Activated T-cell treated with anti-CD3 and anti-CD28 coated beads, Interleukin-2, amount 50 U/mL, for 24 hours (primary cell): ENCODE measurements at regions not wholly inside any gene's neighbourhood (a gene's known extent, or its start where the extent isn't known, plus 50 kb on each side); places are given as distances from the start of the nearest gene placed in this dataset.

Experiments used
- DNase-seq: peaks from one replicate; pipeline ENCODE4 v3.0.0-alpha.2; 2020
- H3K27ac Mint-ChIP-seq: 2 replicates; pipeline ENCODE4 v1.8.0; 2020; ENCODE audit warnings: mild to moderate bottlenecking, mixed read lengths
- H3K27me3 Mint-ChIP-seq: 2 replicates; pipeline ENCODE4 v1.8.0; 2020; ENCODE audit warnings: mixed read lengths
- H3K36me3 Mint-ChIP-seq: 2 replicates; pipeline ENCODE4 v1.8.0; 2020; ENCODE audit warnings: low read depth, mixed read lengths
- H3K4me1 Mint-ChIP-seq: 2 replicates; pipeline ENCODE4 v1.8.0; 2020; ENCODE audit warnings: low read depth, mixed read lengths
- H3K4me3 Mint-ChIP-seq: 2 replicates; pipeline ENCODE4 v1.8.0; 2020; ENCODE audit warnings: mild to moderate bottlenecking, moderate library complexity, mixed read lengths
- H3K9me3 Mint-ChIP-seq: 2 replicates; pipeline ENCODE4 v1.8.0; 2020; ENCODE audit warnings: mixed read lengths

DNA sequence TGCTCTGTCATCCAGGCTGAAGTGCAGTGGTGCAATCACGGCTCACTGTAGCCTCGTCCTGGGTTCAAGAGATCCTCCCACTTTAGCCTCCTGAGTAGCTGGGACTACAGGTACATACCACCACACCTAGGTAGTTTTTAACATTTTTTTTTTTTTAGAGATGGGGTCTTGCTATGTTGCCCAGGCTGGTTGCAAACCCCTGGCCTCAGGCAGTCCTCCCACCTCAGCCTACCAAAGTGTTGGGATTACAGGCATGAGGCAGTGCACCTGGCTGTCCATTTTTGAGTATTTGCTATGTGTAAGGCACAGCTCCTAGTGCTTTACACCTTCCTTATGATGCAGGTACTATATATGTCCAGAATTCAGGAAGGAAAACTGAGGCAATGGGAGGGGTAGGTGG, 138.8 kb upstream of the ZNF536 start:
- peaks cover 5% of the 10 kb centered on the region for H3K4me1 Mint-ChIP-seq
- no peaks in the 10 kb centered on the region for H3K36me3 Mint-ChIP-seq
- DNase-seq = no peak
- H3K27ac Mint-ChIP-seq = no peak overlapping the region
- no peak overlapping the region for H3K4me3 Mint-ChIP-seq
- peaks cover 85% of the 10 kb centered on the region for H3K27me3 Mint-ChIP-seq
- H3K9me3 Mint-ChIP-seq = no peaks in the 10 kb centered on the region

DNA sequence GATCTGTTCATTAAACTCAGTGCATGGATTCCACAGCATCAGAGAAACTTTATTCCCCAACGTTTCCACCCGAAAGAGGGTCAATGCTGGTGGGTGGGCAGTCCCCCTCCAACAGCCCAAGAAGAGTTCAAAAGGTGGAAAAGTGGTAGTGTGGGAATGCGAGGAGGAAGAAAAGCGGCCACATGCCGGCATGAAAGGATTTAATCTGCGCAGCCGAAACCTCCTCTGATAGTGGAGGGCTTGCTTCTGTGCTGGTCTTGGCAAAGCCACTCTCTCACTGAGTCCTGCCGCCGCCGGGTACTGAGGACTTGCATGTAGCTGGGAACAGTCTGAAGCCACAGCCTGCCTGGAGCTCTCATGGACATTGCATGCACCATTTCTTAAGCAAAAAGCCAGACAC, 136.2 kb upstream of the ZNF536 start:
- peaks cover 71% of the 10 kb centered on the region for H3K27me3 Mint-ChIP-seq
- no peak overlapping the region for H3K27ac Mint-ChIP-seq
- H3K36me3 Mint-ChIP-seq = no peaks in the 10 kb centered on the region
- no peak for DNase-seq
- H3K4me1 Mint-ChIP-seq = no peaks in the 10 kb centered on the region
- no peaks in the 10 kb centered on the region for H3K9me3 Mint-ChIP-seq
- H3K4me3 Mint-ChIP-seq = no peak overlapping the region

DNA sequence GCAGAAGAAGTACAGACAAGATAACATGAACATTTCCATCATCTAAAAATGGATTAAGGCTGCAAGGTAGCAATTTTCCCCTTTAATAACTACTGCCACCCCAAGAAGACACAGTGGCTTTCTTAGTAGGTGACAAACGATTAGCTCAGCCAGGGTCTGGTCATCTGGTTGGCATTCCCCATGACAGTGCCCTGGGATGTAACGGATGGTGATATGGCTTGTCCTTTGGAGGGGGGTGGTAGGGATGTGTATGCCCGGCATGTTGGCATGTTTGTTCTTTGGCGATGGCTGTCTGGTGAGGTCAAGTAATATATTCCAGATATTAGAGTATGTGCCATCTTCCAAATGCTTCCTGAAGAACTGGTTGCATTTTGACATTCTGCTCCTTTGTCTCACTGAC, 135.6 kb upstream of the ZNF536 start:
- H3K36me3 Mint-ChIP-seq = no peaks in the 10 kb centered on the region
- no peak overlapping the region for H3K27ac Mint-ChIP-seq

DNA sequence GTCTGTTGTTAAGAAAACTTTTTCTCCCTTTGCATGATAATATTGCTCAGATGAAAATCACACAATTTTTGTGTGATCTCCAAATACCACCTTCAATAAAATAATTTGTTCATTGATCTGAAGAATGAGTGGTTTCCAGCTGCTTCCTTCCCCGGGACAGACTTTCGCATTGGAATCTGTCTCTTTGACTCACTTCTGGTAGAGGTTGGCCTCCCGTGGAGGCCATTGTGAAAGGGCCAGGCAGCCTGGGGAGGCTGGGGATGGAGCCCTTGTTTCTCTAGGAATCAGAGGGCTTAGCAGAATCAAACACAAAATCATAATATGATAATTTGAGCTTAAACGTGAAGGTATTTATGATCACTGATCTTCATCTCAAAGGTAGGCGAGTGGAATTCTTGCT, 135.0 kb upstream of the ZNF536 start:
- H3K9me3 Mint-ChIP-seq = no peaks in the 10 kb centered on the region
- H3K27ac Mint-ChIP-seq = no peak overlapping the region
- no peaks in the 10 kb centered on the region for H3K4me1 Mint-ChIP-seq
- H3K36me3 Mint-ChIP-seq = no peaks in the 10 kb centered on the region
- no peak for DNase-seq
- no peak overlapping the region for H3K4me3 Mint-ChIP-seq
- peaks cover 63% of the 10 kb centered on the region for H3K27me3 Mint-ChIP-seq

More for the DNA sequence above, 135.6 kb upstream of the ZNF536 start:
- Mint-ChIP-seq H3K4me3 (no peak overlapping the region), H3K4me1 (no peaks in the 10 kb centered on the region), H3K9me3 (no peaks in the 10 kb centered on the region), H3K27me3 (peaks cover 66% of the 10 kb centered on the region)
- no peak for DNase-seq

DNA sequence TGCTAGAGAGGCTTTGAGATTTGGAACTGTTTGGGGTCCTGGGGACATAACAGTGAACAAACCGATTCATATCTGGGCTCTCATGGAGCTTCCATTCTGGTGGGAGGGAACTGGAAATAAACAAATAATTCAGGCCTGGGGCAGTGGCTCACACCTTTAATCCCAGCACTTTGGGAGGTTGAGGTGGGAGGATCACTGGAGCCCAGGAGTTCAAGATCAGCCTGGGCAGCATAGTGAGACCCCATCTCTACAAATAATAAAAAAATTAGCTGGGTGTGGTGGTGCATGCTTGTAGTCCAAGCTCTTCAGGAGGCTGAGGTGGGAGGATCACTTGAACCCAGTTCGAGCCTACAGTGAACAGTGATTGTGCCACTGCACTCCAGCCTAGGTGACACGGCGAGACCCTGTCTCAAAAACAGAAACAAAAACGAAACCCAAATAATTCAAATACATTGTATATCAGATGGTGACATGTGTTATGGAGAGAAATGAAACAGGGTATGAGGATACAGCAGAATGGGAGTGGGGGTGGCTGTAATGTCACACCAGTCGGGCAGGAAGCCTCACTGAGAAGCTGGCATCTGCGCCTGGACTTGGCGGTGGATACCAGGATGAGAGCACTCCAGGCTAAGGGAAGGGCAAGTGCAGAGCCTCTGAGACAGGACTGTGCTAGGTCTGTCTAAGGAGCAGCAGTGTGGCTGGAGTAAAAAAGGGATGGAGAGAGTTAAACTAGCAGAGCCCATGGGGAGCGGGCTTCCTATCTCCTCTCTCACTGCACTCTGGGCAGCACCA, 131.1 kb upstream of the ZNF536 start:
- peaks cover 41% of the 10 kb centered on the region for H3K27me3 Mint-ChIP-seq
- H3K9me3 Mint-ChIP-seq = no peaks in the 10 kb centered on the region
- no peaks in the 10 kb centered on the region for H3K36me3 Mint-ChIP-seq
- H3K4me3 Mint-ChIP-seq = no peak overlapping the region
- no peak overlapping the region for H3K27ac Mint-ChIP-seq
- H3K4me1 Mint-ChIP-seq = no peaks in the 10 kb centered on the region
- no peak for DNase-seq

DNA sequence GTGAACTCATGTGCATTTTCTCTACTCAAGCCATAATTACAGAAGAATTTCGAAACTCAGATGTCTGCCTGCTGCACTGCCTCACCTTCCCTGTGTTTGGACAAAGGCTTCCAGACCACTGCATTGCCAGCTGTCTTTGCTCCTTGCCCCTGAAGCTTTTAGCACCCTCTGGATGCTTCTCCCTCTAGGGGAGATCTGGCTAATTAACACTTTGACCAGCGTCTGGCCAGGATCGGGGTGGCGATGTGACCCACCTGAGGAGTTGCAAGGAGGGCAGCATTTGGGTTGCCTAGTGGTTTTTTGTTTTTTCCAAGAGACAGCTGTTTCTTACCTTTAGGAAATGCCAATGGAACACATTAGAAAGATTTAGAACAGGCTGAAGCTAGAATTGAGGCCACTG, 127.7 kb upstream of the ZNF536 start:
- Mint-ChIP-seq H3K27ac (no peak overlapping the region), H3K4me3 (no peak overlapping the region), H3K36me3 (no peaks in the 10 kb centered on the region), H3K4me1 (no peaks in the 10 kb centered on the region), H3K9me3 (no peaks in the 10 kb centered on the region), H3K27me3 (peaks cover 19% of the 10 kb centered on the region)
- no peak for DNase-seq

DNA sequence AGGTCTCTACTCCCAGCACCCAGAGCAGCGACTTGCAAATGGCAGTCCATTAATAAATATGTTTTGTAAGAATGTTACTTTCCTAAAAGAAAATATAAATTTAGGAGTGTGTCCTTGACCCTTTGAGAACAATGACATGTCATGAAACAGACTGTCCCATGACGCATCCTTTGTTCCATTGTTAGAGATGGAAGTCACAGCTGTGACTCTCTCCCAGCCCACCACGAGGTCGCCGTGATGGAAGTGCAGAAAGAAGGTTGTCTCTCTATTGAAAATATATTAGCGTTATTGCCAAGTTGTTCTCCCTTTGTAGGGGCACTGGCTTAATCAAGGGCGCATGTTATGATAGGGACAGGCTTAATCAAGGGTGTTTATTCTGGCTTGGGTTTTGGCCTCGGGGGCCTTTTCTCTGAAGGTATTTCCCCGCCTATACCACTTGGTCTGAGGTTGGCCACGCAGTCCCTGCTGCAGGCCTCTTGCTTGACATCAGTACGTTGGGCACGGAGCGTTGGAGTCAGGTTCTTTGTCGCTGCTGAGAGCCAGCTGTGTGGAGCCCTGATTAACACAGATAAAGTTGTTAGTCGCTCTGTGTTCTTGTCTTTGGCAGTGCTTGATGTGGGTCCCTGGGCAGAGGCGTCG, 126.7 kb upstream of the ZNF536 start:
- Mint-ChIP-seq H3K36me3 (no peaks in the 10 kb centered on the region), H3K27ac (no peak overlapping the region), H3K9me3 (no peaks in the 10 kb centered on the region), H3K4me3 (no peak overlapping the region), H3K27me3 (peaks cover 22% of the 10 kb centered on the region), H3K4me1 (no peaks in the 10 kb centered on the region)
- no peak for DNase-seq

DNA sequence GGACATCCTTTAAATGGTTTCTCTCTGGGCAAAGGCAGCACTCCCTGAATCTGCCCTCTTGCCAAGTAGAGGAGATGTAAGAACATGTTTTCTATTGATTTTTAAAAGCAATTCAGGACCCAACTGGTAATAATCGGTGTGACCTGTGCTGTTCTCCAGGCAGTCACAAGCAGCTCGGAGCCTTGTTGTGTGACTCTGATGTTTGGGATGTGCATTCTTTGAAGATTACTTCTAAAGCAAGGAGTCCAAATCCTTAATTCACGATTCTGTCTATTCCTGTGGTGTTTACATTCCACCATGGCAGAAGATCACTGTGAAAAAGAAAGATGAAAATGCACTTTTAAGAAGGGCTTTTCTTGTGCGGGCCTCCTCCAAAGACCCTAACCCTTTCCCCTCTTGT, 122.3 kb upstream of the ZNF536 start:
- Mint-ChIP-seq H3K27me3 (peaks cover 49% of the 10 kb centered on the region), H3K4me1 (no peaks in the 10 kb centered on the region), H3K4me3 (no peak overlapping the region), H3K9me3 (no peaks in the 10 kb centered on the region), H3K36me3 (no peaks in the 10 kb centered on the region), H3K27ac (no peak overlapping the region)
- no peak for DNase-seq

DNA sequence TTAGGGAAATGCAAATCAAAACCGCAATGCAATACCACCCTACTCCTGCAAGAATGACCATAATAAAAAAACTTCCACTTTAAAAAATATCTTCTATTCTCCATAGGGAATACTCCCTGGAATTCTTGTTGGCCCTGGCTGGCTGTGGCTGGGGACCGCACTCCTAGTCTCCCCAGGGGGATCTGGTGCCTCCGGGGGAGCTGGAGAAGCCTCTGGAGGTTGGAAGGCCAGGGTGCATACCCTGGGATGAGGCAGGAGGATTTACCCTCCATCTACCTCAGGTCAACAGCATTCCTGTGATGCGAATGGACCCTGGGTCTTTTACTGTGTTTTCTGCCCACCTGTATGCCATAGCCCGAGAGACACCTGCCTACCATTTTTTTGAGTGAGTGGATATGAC, 120.0 kb upstream of the ZNF536 start:
- Mint-ChIP-seq H3K27ac (no peak overlapping the region), H3K4me3 (no peak overlapping the region), H3K36me3 (no peaks in the 10 kb centered on the region), H3K4me1 (no peaks in the 10 kb centered on the region), H3K27me3 (peaks cover 66% of the 10 kb centered on the region), H3K9me3 (no peaks in the 10 kb centered on the region)
- no peak for DNase-seq

DNA sequence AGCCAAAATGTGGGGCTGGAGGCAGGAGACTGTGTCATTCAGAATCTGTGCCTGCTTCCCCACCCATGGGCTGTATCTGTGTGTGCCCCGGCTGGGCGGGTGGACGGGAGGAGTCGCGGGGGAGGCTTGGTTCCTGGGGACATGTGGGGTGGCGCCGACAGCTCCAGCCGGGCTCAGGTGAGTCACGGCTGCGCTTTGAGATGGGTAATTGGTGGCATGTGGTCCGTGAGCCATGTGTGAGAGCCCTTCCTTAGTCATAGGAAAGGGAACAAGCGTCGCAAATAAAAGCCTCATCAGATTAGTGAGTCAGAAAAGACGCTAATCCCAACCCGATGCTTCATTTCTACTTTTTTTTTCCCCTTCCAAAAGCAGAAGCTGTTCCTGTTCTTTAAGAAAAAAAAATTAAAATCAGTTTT, 118.6 kb upstream of the ZNF536 start:
- H3K4me3 Mint-ChIP-seq = no peak overlapping the region
- peaks cover 77% of the 10 kb centered on the region for H3K27me3 Mint-ChIP-seq
- no peak for DNase-seq
- H3K36me3 Mint-ChIP-seq = no peaks in the 10 kb centered on the region
- H3K4me1 Mint-ChIP-seq = no peaks in the 10 kb centered on the region
- no peak overlapping the region for H3K27ac Mint-ChIP-seq
- no peaks in the 10 kb centered on the region for H3K9me3 Mint-ChIP-seq

DNA sequence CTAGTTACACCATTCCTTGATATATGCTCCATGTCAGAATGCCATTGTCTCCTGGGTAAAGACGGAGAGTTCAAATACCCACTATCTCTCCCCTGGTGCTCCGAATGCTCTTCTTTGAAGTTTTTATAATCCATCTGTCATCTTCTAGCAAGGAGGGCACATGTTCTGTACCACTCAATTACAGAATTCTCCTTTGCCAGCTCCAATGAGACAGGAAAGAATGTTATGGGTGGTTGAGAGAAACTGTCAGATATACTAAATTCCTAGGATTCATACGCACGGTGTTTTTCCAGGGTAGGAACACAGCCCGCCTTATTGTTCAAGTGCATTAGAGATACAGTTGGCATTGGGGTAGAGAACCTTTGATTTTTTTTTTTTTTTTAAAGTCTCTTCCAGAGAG, 118.0 kb upstream of the ZNF536 start:
- peaks cover 78% of the 10 kb centered on the region for H3K27me3 Mint-ChIP-seq
- H3K36me3 Mint-ChIP-seq = no peaks in the 10 kb centered on the region
- no peak for DNase-seq
- H3K9me3 Mint-ChIP-seq = no peaks in the 10 kb centered on the region
- no peak overlapping the region for H3K27ac Mint-ChIP-seq
- no peaks in the 10 kb centered on the region for H3K4me1 Mint-ChIP-seq
- H3K4me3 Mint-ChIP-seq = no peak overlapping the region

DNA sequence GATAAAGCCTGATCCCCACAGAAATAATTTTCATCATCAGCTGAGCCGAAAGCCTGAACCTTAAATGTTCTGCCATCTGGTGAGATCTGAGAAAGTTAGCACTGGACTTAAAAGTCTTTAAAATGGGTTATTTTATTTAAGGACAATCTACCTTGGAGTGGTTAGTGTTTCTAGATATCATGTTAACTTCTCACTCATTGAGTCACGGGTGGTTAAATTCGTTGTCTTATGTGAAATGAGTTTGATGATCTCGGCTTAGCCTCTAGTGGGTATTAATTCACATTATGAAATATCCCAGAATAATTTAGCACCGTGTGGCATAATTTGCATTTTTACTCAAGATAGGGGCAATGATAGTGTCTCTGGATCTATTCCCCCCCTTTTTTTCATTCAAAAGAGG, 117.4 kb upstream of the ZNF536 start:
- Mint-ChIP-seq H3K27ac (no peak overlapping the region), H3K4me3 (no peak overlapping the region), H3K36me3 (no peaks in the 10 kb centered on the region), H3K9me3 (no peaks in the 10 kb centered on the region), H3K4me1 (no peaks in the 10 kb centered on the region), H3K27me3 (peaks cover 83% of the 10 kb centered on the region)
- no peak for DNase-seq

DNA sequence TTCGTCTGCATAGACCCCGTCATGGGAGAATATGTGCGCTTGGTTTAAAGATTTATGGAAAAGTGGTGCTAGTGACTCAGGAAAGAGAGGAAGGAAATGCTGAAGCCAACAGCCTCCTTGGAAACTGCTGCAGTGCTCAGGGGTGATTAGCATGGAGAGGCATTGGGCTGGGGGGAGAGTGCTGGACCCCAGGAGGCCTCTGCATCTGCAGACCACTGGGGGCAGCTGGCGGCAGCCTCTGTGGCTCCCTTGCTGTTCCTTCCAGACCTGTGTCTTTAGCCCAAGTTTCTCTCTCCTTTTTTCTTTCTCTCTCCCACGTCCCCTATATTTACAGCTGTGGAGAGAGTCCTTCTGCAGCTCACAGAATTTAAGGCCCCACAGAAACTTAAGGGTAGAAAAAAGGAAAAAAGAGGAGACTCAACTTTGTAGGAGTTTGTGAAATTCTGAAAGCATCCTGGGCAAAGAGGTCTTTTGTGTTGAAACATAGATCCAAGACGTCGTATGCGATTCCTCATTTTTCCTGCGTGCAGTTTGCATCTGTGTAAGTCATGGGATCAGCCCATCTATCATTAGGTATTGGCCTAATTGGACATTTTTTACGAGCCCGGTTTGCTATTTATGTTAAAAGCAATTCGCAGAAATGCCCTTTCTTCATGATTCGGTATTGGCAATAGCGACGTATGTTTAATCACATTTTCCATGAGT, 116.2 kb upstream of the ZNF536 start:
- H3K36me3 Mint-ChIP-seq = no peaks in the 10 kb centered on the region
- no peaks in the 10 kb centered on the region for H3K9me3 Mint-ChIP-seq
- H3K27me3 Mint-ChIP-seq = peaks cover 83% of the 10 kb centered on the region
- H3K4me1 Mint-ChIP-seq = no peaks in the 10 kb centered on the region
- H3K4me3 Mint-ChIP-seq = no peak overlapping the region
- H3K27ac Mint-ChIP-seq = no peak overlapping the region
- no peak for DNase-seq

DNA sequence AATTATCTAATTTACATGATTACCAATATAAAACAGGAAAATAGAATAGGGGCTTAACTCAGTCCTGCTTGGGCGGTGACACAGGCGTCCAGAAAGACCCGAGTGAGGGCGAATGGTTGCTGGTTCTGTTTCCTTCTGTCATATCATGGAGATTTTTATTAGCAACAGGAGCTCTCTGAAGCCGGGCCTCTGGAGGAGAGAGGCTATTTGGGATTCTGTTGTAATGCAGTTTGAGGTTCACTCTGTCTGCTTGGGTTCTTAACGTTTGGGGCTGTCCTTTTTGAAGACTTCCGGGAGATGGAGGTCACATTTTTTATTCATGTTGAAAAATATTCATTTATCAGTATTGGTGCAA, 115.7 kb upstream of the ZNF536 start:
- H3K4me3 Mint-ChIP-seq = no peak overlapping the region
- no peak for DNase-seq
- peaks cover 78% of the 10 kb centered on the region for H3K27me3 Mint-ChIP-seq
- no peaks in the 10 kb centered on the region for H3K9me3 Mint-ChIP-seq
- no peak overlapping the region for H3K27ac Mint-ChIP-seq
- H3K36me3 Mint-ChIP-seq = no peaks in the 10 kb centered on the region
- no peaks in the 10 kb centered on the region for H3K4me1 Mint-ChIP-seq

DNA sequence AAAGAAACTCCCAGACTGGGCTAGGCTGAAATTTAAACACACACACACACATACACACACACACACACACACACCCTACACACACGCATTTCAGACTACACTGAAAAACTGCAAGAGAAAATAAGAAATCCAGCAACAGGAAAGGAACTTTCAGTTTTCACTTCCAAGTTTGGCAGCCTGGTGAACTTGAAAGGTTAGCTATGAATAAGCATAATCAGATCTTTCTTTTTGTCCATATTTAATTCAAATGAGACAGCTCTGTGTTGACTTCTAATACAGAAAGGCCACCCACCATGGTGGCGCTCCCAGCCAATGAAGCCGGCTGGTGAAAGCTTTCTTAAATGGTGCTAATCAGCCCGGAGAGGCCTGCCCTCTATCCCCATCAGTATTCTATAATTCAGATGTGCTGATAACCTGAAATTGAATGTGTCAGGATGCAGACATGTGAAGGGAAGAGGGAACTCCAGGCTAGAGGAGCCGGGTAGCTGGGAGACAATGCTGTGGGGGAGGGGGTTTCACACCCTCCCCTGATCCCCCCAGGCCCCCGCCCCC, 108.3 kb upstream of the ZNF536 start:
- no peak for DNase-seq
- H3K27me3 Mint-ChIP-seq = peaks cover 29% of the 10 kb centered on the region
- H3K9me3 Mint-ChIP-seq = no peaks in the 10 kb centered on the region
- H3K4me1 Mint-ChIP-seq = no peaks in the 10 kb centered on the region
- no peak overlapping the region for H3K27ac Mint-ChIP-seq
- H3K36me3 Mint-ChIP-seq = no peaks in the 10 kb centered on the region
- no peak overlapping the region for H3K4me3 Mint-ChIP-seq
